GM12873 (cell line): ENCODE measurements at regions not wholly inside any gene's neighbourhood (a gene's known extent, or its start where the extent isn't known, plus 50 kb on each side); places are given as distances from the start of the nearest gene placed in this dataset.

Source experiments
- TF ChIP-seq, protein P1 (sequence below): IDR thresholded peaks from 2 replicates; pipeline ENCODE4 v1.5.1; 2012; ENCODE audit warnings: low read depth, mild to moderate bottlenecking, moderate library complexity, low read length, control low read depth; ENCODE audit not compliant: insufficient read depth; ENCODE audit errors: missing control alignments

DNA sequence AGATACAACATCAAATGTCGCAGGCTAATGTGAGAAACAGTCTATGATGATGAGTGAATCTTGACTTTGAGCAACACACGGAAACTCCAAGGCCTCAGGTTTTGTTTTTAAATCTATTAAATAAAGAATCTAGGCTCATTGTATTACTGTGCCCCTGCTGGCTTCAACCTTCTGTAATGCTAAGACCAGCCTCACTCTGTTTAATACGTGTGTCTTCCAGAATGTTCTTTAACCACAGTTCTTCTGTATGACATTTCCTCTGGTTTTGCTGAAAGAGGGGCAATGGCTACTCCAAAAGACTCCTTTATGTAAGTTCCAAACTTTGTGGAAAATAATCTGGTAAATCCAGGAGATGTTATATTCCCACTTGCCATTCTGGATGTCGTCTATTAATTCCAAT lies 101.1 kb upstream of the TIAM1 start:
- TF ChIP-seq, protein P1, sequence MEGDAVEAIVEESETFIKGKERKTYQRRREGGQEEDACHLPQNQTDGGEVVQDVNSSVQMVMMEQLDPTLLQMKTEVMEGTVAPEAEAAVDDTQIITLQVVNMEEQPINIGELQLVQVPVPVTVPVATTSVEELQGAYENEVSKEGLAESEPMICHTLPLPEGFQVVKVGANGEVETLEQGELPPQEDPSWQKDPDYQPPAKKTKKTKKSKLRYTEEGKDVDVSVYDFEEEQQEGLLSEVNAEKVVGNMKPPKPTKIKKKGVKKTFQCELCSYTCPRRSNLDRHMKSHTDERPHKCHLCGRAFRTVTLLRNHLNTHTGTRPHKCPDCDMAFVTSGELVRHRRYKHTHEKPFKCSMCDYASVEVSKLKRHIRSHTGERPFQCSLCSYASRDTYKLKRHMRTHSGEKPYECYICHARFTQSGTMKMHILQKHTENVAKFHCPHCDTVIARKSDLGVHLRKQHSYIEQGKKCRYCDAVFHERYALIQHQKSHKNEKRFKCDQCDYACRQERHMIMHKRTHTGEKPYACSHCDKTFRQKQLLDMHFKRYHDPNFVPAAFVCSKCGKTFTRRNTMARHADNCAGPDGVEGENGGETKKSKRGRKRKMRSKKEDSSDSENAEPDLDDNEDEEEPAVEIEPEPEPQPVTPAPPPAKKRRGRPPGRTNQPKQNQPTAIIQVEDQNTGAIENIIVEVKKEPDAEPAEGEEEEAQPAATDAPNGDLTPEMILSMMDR: no peak

DNA sequence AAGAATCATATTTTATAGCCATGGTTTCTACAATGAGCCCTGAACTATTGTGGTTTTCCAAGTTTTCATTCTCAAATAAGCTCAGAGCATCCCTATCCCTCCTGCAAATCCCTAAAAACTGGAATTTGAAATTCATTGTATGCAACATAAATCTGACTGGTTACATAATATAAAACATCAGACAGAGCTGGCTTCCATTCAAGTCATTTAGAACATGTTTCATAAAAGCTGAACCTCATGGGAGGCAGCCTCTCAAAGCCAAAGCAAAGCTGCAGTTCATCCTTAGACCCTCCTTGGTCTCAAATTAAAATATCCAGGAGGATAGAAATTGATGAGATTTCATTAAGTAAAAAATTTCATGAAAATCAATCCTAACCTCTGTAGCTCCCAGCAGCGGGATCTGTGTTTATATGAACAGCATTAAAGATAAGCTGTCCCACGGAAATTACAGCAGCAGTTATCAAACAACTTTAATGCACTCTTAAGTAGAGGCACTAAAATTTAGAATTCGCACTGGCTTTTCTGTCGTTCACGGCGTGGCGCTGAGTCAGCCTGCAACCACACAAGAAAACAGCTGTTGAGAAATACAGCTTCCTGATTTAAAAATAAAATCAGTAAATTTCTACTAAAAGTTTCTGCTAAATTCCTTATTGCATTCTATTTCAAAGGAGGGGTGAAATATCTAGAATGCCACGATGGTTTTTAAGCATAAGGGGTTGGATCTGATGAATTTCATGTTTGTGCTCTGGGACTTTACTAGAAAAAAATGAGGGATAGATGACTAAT lies 99.9 kb upstream of the TIAM1 start:
- TF ChIP-seq, protein P1: no peak

GRCh38 chr21:31442339-31442738 lies 98.3 kb upstream of the TIAM1 start:
- TF ChIP-seq, protein P1: no peak

GRCh38 chr21:31429506-31429905 lies 85.4 kb upstream of the TIAM1 start:
- TF ChIP-seq, protein P1: no peak

GRCh38 chr21:31426235-31426797 lies 82.3 kb upstream of the TIAM1 start:
- TF ChIP-seq, protein P1: no peak

DNA sequence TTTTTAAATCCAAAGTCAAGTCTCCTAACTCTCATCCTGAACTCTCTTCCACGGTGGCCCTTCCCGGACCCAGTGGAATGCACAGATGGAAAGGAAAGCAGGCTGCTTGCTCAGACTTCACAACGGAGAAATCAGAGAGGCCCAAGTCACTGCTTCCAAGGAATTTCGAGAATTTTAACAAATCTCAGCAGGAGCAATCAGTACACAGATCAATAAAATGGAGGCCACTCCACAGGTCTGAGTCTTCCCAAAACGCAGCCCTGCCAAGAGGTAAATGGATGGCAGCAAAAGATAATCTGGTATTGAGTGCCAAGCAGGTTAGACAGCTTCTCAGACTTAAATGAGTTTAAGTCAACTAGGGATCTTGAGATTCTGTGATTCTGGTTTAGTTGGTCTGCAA lies 81.1 kb upstream of the TIAM1 start:
- TF ChIP-seq, protein P1: no peak

DNA sequence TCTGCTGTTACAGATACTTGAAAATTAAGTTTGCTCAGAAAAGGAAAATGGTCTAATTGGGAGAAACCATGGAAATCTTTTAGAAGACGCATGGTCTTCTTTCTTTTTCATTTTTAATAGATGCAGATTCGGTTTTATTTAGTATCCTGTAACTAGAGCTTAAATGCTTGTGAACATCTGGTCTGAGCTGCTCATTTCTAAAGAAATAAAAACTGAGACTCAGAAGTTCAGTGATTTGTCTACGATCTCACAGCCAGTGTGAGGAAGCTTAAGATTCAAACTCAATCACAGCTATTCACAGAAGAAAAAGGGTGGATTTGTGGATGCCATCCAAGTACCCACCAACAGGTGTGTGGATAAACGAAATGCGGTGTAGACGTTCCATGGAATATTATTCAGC lies 80.0 kb upstream of the TIAM1 start:
- TF ChIP-seq, protein P1: no peak
